Thyroid gland (tissue), 4 donors: ENCODE measurements at regions not wholly inside any gene's neighbourhood (a gene's known extent, or its start where the extent isn't known, plus 50 kb on each side); places are given as distances from the start of the nearest gene placed in this dataset.

ENCODE experiments used
- CTCF ChIP-seq, 6 experiments: fragments of 200-600 bp in 3 of 6; fragments of 450-650 bp in 3 of 6; sonication (generic) in 3 of 6; IDR thresholded peaks; one replicate each; pipeline ENCODE4 v1.5.1; 2016 to 2019; ENCODE audit warnings: antibody characterized with exemption in 6 of 6, mild to moderate bottlenecking in 2 of 6, inconsistent platforms in 1 of 6, moderate library complexity in 1 of 6
- POLR2A ChIP-seq, 2 donors: fragments of 450-650 bp; IDR thresholded peaks; one replicate each; pipeline ENCODE4 v1.6.1; 2017; ENCODE audit warnings: antibody characterized with exemption in 2 of 2, mild to moderate bottlenecking in 2 of 2, moderate library complexity in 1 of 2

- TF ChIP-seq CTCF (IDR thresholded peaks at IDR 0.05) (no peak), POLR2A (IDR thresholded peaks at IDR 0.05) (no peak)
Measured at GRCh38 chr4:125991398-125991797, 676.6 kb downstream of the FAT4 start.
